Caki2 (cell line): ENCODE measurements at regions not wholly inside any gene's neighbourhood (a gene's known extent, or its start where the extent isn't known, plus 50 kb on each side); places are given as distances from the start of the nearest gene placed in this dataset.
"Not testable (repeated sequence)": the region's sequence is repeated elsewhere in the genome, so short reads cannot be mapped to it uniquely, and the experiment has no call there.

Experiments
- DNase-seq: peaks from one replicate; pipeline ENCODE4 v3.0.0-alpha.2; 2015; ENCODE audit warnings: low read depth
- in situ Hi-C: cut with HindIII; loops from 2 replicates; pipeline ENCODE4 v1.10.0; 2016; ENCODE audit warnings: low sequenced_read_pairs, low pct_unique_long_range_greater_than_20kb, mixed read lengths

DNA sequence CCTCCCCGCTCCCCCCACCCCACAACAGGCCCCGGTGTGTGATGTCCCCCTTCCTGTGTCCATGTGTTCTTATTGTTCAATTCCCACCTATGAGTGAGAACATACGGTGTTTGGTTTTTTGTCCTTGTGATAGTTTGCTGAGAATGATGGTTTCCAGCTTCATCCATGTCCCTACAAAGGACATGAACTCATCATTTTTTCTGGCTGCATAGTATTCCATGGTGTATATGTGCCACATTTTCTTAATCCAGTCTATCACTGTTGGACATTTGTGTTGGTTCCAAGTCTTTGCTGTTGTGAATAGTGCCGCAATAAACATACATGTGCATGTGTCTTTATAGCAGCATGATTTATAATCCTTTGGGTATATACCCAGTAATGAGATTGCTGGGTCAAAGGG lies 104.3 kb downstream of the MTPN start:
- DNase-seq, in situ Hi-C loops: not testable (repeated sequence)

DNA sequence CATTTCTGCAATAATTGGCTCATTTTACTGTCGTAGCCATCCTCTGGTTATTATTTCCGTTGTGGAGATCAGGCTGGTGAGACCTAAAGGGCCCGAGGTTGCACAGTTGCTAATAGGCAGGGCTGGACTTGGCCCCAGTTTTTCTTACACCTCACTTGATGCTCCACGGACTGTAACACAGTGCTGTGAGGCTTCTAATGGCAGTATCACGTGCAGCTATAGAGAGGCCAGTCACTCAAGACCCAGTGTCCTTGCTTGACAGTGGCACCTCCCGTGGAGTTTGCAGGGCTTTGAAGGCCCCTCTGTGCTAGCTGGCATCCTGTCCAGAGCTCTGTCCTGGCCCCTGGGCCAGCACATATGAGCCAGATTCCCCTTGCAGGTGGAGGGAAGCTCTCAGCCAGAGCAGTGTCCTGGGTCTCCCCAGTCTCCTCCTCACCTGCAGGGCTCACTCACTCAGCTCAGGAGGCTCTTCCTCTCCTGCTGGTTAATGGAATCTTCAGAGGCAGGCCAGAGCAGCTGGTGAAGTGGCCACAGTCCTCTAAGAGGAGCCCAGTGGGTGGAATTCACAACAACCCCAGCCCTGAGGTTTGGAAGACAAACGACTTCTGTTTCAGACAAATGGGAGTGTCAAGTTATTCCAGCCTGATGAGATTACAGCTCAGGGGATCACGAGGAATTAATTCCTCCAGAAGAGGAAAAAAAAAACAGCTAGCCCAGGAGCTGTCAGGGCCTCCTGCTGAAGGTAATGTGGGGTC lies 114.2 kb upstream of the FAM180A start:
- in situ Hi-C loops: no loop called here
- no peak for DNase-seq

DNA sequence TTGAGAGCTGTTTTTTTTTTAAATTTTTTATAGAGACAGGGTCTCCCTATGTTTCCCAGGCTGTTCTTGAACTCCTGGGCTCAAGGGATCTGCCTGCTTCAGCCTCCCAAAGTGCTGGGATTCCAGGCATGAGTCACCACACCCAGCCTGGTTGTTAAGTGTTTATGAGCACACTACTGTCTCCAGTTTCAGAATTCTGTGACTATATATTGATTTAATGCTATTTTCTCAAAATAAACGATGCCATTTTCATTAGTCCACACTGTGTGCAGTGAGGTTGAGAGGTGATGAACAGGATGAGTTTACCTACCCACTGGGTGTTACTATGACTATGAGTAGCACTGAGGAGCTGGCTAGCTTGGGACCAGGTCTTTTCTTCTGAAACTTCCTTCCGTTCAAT lies 110.9 kb upstream of the FAM180A start:
- in situ Hi-C loops: no loop called here
- no peak for DNase-seq

DNA sequence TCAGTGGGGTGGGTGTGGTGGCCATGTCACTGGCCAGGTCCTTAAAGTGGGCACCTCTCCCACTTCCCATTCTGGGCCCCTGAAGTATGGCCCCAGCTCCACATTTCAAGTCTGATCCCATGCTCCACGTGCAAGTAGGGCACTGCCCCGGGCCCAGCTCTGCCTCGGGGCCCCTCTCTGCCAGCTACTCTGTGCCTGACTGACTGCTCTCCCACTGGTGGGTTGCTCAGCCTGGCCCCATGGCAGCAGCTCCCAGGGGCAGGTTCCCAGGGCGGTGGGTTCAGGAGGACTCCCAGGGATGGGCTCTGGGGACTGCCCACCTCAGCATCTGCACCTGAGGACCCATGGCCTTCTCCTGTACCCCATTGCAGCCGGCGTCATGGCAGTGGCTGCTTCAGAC lies 110.2 kb upstream of the FAM180A start:
- DNase-seq: no peak
- in situ Hi-C loops: no loop called here

DNA sequence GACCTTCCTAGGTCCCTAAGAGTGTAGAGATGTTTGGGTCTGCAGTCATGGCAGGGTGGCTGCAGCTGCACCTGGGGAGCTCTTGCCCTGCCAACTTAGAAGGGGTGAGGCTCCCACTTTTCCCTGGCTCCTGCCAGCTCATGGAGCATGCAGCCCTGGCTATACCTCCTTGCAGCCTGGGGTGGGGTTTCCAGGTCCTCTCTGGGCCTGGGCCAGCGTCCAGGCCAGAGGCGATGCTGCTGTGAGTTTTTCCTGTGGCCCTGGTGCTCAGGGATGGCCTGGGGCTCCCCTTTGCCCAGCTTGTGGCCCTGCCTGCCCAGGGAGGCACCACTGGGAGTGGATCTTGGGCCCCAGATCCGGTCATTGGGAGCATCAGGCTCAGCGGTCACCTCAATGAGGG lies 109.8 kb upstream of the FAM180A start:
- no peak for DNase-seq
- in situ Hi-C loops: no loop called here

DNA sequence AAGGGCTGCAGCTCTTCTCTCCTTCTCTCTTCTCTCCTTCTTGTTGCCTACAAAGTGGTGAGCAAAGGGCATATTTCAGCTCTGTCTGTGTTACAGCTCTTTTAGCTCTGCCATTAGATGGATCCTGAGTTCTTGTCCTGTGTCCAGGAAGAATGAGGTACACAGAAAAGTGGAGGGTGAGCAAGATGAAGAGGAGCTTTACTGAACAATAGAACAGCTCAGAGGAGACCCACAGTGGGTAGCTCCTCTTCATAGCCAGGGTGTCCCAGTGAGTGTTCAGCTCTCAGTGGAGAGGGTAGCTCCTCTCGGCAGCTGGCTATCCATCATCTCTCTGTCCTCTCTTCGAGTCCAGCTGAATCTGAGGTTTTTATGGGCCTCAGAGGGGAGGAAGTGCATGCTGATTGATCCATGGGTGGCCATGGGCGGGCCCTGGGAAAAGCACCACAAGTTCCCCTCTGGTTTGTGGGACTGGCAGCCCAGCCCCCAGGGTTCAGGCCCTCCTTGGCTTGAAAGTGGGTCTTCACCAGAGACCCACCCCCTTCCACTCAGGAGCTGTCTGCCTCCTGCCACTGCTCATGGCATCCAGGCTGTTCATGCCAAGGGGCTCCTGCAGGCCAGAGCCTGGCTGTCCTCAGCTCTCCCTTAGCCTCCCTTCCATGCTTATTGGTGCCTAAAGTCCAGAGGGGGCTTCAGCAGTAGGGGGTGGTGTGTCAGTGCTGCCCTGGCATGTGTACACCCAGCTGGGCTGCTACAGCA lies 109.1 kb upstream of the FAM180A start:
- no peak for DNase-seq
- in situ Hi-C loops: no loop called here

DNA sequence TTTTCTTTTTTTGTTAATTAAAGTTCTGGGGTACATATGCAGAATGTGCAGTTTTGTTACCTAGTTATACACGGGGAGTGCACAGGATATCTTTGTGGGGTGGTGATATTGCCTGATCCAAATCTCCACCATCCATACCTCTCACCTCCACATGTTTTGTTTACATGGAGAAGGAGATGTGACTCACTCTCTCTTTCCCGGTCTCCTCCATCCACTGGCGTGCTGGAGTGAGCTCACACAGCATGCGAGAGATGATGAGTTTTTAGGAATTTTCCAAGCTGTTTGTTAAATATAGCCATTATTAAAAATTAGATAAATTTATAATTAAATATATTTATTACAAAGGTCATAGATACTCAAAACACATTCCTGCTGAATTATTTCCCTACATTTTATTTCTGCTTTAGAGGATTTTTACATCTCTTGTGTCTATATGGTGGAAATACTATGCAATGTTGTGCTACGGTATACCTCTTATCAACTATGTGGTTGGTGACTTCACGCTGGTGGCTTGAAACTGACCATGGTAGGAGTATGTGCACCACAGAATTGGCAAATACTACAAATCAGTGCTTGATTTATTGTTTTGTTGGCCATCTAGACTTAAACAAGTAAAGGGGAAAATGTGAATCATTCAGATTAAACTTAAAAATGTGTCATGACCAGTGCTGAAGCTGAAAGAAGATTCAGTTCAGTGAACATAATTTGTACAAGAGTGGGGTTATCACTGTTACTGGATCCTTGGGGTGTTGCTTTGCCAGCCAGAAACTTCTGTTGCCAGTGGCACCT lies 107.9 kb upstream of the FAM180A start:
- in situ Hi-C loops: no loop called here
- DNase-seq: peak; percentile 77

DNA sequence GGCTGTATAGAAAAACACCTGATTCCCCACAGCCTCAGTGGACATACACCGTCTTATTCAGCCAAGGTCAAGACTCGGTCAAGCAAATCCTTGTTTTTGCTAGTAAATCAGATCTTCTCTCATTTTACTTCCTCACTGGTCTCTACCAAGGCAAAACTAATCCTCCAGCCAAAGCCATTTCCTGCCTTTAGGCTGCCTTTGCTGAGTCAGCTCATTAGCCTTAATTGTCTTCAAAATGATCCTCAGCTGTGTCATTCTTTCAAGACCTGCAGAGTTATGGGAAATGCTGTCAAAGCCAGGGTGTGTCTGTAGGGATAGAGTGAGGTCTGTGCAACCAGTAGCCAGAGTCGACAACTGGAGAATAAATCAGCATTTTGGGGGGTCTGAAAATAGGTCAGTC lies 107.2 kb upstream of the FAM180A start:
- DNase-seq: peak; percentile 91
- in situ Hi-C loops: no loop called here

DNA sequence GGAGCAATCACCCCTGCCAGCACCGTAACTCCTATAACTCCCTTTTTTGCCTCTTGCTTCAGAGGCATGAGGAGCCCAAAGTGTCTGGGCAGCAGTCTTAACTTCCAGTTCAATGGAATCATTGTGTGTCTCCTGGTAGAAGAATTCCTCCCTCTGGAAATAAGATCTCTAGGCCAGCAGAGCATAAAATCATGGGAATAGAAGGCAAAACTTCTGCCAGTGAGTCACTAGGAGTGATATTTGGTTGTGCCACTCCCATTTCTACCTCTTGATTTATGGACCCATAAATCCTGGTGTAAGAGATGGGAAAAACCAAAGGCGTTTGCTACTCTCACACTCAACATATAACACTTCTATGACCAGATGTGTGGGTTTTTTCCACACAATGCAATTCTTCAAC lies 104.9 kb upstream of the FAM180A start:
- peak; percentile 87 for DNase-seq
- in situ Hi-C loops: no loop called here

DNA sequence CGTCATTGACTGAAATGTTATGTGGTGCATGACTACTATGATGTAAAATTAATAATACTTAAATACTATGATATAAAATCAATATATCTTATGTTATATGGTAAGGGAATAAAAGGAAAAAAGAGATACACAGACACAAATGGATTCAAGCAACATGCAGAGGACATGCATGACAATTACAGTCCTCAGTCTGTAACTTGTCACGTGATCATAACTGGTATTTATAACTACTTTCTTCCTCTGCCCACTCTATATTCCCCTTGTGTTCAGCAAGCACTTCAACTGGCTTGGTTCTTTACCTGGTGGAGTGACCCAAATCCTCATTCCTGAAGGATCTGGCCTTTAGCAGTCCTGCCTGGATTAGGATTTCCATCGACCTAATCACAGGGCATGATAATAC lies 104.4 kb upstream of the FAM180A start:
- in situ Hi-C loops: no loop called here
- no peak for DNase-seq

DNA sequence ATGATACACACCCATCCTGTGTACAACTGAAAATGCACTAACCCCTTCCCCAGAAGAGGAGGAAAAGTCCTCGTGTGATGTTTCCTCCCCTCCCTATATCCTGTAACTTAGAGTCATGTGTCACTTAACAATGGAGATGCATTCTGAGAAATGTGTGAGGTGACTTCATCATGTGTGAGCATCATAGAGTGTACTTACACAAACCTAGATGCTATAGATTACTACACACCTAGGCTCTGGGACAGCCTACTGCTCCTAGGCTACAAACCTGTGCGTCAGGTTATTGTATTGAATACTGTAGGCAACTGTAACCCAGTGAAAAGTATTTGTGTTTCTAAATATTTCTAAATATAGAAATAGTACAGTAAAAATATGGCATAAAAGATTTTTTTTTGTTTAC lies 98.6 kb upstream of the FAM180A start:
- DNase-seq: no peak
- in situ Hi-C loops: no loop called here

DNA sequence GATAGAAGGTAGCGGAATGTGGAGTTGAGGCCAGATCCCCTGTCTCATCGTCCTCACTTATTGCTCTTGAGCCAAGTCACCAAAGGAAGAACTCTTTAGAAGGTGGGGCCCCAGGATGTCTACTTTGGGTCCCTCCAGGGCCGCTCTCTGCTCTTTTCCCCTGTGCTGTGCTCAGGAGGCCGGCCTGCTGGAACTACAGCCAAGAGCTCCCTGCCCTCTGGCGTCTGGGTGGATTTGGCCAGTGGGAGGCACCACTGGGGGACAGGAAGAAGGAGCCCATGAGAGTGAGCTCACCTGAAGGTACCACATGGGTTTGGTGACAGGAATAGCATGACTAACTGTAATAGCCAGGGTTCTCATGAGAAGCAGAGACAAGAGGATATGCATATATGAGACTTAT lies 97.7 kb upstream of the FAM180A start:
- in situ Hi-C loops: no loop called here
- no peak for DNase-seq

DNA sequence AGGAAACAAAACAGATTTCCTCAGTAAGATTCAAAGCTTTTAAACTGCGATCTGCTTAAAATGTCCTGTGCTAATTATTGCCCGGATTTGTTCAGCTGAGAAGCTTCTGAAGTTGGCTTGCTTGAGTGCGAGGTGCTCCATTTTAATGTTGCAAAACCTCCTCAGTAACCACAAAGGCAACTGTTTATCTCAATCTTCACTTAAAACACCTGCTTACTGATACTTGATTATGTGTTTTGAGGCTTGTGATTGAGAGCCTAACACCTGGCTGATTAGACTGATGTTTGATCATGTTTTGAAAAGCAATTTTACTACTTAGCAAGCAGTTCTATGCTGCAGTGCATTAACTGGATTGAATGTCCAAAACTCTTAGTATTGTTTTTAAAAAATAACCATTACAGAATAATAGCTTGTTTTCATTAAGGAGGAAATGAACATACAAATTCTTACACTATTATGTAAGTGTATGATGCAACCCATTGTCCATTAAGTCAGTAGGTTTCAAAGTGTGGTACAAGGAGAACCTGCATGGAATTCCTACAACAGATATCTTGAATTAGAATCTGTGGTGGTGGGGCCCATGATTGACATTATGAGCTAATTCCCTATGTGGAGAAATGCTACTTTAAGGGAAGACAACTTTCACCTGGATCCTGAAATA lies 96.9 kb upstream of the FAM180A start:
- in situ Hi-C loops: no loop called here
- DNase-seq: no peak

DNA sequence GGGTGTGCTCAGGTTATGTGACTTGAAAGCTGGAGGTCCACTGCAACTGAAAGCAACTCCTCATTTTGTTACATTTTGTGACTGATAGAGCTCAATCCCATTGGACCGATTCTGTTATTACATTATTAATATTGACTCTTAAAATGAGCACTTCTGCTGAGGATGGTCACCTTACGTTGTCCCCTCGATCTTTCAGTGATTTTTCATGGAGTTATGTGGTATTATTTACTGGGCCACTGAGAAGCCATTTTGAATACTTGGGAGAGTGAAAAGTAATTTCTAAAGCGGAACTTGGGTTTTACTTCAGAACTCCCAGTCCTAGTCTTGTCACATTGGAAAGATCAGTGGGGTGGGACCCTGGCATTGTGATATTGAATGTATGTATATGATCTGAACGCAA lies 96.3 kb upstream of the FAM180A start:
- in situ Hi-C loops: no loop called here
- no peak for DNase-seq

DNA sequence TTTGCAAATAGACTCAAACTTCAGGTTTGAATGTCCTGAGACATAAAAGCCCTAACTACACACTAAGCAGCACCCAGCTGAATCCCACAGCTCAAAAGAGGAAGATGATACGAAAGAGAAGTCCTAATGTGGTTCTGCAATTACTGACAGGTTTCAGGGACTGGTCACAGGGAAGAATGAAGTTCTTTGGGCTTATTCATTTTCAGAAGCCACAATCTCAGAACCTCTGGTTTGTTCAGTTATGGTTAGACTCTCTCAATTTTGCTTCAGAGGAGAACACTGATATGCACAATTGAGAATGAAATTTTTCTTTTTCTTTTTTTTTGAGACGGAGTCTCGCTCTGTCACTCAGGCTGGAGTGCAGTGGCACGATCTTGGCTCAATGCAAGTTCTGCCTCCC lies 94.6 kb upstream of the FAM180A start:
- in situ Hi-C loops: no loop called here
- no peak for DNase-seq

DNA sequence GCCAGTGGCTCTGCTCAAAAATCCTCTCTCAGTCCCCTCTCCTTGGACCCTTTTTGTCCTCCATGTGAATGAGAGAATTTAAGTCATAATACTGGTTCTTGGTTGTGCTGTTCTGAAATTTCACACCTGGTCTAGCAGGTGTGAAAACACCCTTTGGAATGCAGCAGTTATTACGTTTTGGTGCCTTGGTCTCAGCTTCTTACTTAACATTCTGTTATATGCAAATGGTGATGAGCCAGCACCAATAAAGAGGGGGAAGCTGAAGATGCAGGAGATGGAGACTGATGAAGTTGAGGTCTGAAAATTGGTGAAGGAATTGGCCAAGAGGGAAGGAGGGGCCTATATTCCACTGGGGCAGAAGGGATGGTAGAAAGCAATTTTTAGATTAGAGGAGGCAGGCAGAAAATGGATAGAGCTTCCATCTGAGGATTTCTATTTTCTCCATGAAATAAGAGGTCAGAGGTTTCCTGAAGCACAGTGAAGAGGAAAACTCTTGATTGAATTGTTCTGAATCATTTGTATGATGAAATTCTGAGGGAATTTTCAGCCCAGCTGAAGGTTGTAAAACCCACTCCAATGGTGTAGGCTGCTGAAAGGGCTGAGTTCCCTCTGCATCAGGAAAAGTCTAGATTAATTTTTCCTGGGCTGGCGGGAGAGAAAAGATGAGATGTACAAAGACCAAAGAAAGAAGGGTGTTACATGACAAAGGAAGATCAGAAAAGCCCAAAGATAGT lies 94.0 kb upstream of the FAM180A start:
- in situ Hi-C loops: no loop called here
- no peak for DNase-seq

DNA sequence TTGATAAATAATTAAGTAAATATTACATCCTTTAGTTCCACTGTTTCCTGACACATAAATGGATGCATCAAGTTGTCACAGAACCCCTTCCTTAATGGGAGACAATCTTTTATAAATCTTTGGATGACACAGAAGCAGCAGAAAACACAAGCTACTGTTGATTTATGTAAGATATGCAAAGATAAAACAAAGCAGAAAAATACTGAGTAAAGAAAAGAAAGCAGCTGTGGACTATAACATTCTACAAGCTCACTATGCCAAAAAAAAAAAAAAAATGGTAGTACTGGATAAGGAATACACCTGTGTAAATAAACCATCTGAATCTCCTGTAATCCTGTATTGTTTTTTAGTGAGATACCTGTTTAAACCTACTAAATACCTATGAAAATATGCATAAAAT lies 92.0 kb upstream of the FAM180A start:
- in situ Hi-C loops: no loop called here
- DNase-seq: no peak

DNA sequence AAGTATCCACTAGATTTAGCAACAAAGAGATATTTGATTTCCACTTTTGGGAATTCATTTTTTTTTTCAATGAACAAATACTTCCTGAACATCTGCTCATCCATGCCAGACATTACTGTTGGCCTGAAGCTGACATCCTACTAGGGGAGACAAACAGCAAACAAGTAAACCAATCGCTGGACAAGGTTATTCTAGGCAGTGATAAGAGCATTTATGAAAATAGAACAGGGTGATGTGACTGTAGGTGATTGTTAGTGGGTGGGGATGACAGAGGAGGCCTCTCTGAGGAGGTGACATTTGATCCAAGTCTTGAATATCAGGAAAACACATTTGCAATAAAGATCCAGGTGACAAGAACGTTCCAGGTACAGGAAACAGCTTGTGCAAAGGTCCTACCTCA lies 89.1 kb upstream of the FAM180A start:
- in situ Hi-C loops: no loop called here

More for the DNA sequence above, 89.1 kb upstream of the FAM180A start:
- no peak for DNase-seq
